NB4 (cell line): ENCODE measurements at regions not wholly inside any gene's neighbourhood (a gene's known extent, or its start where the extent isn't known, plus 50 kb on each side); places are given as distances from the start of the nearest gene placed in this dataset.
"Not testable (repeated sequence)": the region's sequence is repeated elsewhere in the genome, so short reads cannot be mapped to it uniquely, and the experiment has no call there.

Experiments
- DNase-seq: peaks from one replicate; pipeline ENCODE4 v3.0.0; 2010; ENCODE audit warnings: low read depth
- H3K4me3 ChIP-seq: one replicate; pipeline ENCODE4 v1.5.1; 2011; ENCODE audit warnings: mild to moderate bottlenecking, low read depth, low read length, moderate library complexity
- CTCF ChIP-seq: IDR thresholded peaks from one replicate; pipeline ENCODE4 v1.5.1; 2012; ENCODE audit warnings: low read depth, low read length
- MYC ChIP-seq: IDR thresholded peaks from 2 replicates; pipeline ENCODE4 v1.6.1; 2011; ENCODE audit warnings: low read depth, low read length
- POLR2A ChIP-seq: IDR thresholded peaks from 2 replicates; pipeline ENCODE4 v1.6.1; 2011; ENCODE audit warnings: mild to moderate bottlenecking; ENCODE audit not compliant: insufficient read length; ENCODE audit errors: extremely low read depth
- TF ChIP-seq, protein P1 (sequence below): IDR thresholded peaks from 2 replicates; pipeline ENCODE4 v1.6.1; 2011; ENCODE audit warnings: low read depth, low read length

- no peak for DNase-seq
- TF ChIP-seq CTCF, result no peak
- no peak for TF ChIP-seq POLR2A
- TF ChIP-seq MYC, result no peak
- TF ChIP-seq, protein P1, sequence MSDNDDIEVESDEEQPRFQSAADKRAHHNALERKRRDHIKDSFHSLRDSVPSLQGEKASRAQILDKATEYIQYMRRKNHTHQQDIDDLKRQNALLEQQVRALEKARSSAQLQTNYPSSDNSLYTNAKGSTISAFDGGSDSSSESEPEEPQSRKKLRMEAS, result no peak
- H3K4me3 ChIP-seq, result no peak overlapping the region
Observed at GRCh38 chr5:153373130-153373498, 117.4 kb upstream of the GRIA1 start.

DNA sequence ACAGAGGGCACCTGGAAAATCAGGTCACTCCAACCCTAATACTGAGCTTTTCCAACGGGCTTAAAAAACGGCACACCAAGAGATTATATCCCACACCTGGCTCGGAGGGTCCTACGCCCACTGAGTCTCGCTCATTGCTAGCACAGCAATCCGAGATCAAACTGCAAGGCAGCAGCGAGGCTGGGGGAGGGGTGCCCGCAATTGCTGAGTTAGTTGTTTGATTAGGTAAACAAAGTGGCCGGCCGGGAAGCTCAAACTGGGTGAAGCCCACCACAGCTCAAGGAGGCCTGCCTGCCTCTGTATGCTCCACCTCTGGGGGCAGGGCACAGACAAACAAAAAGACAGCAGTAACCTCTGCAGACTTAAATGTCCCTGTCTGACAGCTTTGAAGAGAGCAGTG, 108.8 kb upstream of the GRIA1 start:
- H3K4me3 ChIP-seq, DNase-seq: not testable (repeated sequence)

GRCh38 chr5:153390569-153390968, 99.9 kb upstream of the GRIA1 start:
- no peak for DNase-seq
- TF ChIP-seq CTCF, result no peak
- H3K4me3 ChIP-seq, result no peak overlapping the region

DNA sequence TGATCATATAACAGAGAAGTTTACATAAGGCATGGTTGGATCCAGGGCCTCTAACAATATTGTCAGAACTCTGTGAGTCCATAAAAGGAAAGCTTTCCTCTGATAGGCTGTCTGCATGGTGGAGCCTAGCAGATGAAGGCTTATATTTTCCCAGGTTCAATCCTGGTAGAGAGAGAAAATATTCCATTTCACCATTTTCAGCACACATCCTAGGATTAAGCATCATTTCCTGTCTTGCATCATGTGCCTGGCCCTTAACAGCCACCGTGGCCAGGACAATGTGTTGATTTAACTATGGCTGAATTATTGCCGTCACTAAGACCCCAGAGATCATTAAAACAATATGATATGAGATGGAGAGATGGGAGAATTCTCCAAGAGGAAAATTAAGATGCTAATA, 90.9 kb upstream of the GRIA1 start:
- H3K4me3 ChIP-seq, result no peak overlapping the region
- DNase-seq, result no peak
- TF ChIP-seq CTCF (no peak), MYC (no peak)
- TF ChIP-seq, protein P1, result no peak

DNA sequence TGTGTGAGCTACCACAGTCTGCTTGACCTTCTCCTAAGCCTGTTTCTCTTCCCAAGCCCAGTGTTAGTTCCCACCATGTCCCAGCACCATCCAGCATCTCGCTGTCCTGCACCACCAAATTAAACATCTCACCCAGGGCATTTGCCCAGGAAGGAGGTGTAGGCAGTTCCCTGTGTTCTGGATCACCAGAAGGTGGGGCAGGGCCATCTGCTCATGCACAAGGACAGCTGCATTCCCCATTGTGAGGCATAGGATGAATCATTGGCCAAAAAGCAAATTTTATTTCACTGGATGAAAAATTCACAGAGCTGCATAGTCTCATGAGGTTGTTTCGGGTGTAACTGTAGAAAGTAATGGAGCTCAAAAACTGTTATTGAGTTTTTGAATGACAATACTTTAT, 89.5 kb upstream of the GRIA1 start:
- no peak for DNase-seq

DNA sequence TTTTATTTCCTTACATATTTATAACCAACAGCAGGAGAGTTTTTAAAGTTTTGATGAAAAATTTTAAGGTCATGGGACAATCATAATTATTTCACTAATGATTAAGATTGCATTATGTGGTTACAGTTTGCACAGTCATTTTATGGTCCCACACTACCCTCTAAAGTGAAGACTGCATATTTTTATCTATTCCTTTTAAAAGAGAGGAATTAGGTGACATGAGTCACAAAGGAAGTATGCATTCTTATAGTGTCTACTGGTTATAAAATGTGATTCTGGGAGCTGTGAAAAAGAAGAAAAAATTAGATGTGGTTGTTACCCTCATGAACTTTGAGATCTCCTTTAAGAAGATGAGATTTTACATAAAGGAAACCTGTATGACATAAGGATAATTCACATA, 87.9 kb upstream of the GRIA1 start:
- TF ChIP-seq POLR2A (no peak), CTCF (no peak), MYC (no peak)
- TF ChIP-seq, protein P1, result no peak
- H3K4me3 ChIP-seq, result no peak overlapping the region
- no peak for DNase-seq

More for the DNA sequence above, 89.5 kb upstream of the GRIA1 start:
- TF ChIP-seq, protein P1, result no peak
- TF ChIP-seq CTCF, result no peak
- TF ChIP-seq MYC, result no peak
- no peak for TF ChIP-seq POLR2A
- no peak overlapping the region for H3K4me3 ChIP-seq
